HG03097 (cell line): ENCODE measurements at regions not wholly inside any gene's neighbourhood (a gene's known extent, or its start where the extent isn't known, plus 50 kb on each side); places are given as distances from the start of the nearest gene placed in this dataset.

Source experiments
- ATAC-seq: cut with Tn5 transposase; IDR thresholded peaks from one replicate; pipeline ENCODE4 v1.9.1; 2021; ENCODE audit not compliant: unreplicated experiment, low FRiP score

DNA sequence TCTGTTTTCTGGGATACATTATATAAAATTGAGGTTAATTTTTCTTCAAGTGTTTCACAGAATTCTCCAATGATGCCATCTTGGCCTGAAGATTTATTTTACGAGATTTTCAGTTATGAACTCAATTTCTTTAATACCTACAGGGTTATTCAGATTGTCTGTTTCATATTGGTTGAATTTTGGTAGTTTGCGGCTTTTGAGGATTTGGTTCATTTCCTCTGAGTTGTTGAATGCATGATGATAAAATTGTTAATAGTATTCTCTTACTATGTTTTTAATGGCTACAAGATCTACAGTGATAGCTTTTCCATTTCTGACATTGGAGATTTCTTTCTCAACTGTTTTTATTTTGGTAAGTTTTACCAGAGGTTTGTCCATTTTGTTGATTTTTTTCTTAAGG, 63.9 kb upstream of the PTPRG start:
- ATAC-seq, result no peak

DNA sequence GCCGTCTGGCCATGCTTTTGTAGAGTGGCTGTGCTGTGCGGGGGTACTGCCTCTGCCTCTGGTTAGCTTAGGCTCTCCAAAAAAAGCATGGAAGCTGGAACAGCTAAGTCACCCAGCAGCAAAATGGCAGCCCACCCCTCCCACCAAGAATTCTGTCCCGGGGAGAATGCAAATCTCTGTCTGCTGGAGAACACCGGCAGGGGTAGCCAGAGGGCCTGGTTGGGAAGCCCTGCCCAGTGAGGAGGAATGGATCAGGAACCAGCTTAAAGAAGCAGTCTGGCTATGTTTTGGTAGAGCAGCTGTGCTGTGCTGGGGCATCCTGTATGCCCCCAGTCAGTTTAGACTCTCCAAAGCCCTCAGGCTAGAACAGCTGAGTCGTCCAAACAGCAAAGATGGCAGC, 56.2 kb upstream of the PTPRG start:
- no peak for ATAC-seq

DNA sequence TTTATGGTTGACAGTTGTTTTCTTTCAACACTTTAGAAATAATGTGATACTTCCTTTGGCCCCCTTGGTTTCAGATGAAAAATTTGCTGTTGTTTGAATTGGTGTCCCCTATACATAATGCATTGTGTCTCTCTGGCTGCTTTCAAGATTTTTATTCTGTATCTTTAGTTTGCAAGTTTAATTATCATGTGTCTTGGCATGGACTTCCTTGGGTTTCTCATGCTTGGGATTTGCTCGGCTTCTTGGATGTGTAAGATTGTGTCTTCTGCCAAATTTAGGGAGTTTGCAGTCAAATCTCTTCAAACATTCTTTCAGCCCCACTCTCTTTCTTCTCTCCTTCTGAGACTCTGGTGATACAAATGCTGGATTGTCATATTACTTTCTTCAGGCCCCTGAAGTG, 53.4 kb upstream of the PTPRG start:
- ATAC-seq, result no peak
